ENCODE measurements at regions not wholly inside any gene's neighbourhood (a gene's known extent, or its start where the extent isn't known, plus 50 kb on each side); places are given as distances from the start of the nearest gene placed in this dataset.

DNA sequence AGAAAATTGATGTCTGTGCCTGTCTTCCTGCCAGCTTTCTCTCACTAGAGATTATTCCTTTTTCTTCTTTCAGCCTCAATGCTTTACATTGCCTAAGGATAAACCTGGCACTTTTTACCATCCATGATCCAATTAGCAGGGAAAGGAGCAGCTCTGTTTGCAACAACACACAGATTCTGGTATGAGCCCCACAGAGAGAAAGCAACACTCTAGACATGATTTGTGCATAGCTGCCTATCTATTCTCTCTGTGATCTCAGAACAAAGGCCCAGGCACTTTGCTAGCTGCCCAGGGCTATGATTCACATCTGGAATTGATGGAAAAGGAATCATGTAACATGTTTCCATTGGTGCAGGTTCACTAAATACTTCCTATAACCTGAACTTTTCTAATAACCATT lies 685.0 kb downstream of the ETS1 start:
- TF ChIP-seq, protein P1, sequence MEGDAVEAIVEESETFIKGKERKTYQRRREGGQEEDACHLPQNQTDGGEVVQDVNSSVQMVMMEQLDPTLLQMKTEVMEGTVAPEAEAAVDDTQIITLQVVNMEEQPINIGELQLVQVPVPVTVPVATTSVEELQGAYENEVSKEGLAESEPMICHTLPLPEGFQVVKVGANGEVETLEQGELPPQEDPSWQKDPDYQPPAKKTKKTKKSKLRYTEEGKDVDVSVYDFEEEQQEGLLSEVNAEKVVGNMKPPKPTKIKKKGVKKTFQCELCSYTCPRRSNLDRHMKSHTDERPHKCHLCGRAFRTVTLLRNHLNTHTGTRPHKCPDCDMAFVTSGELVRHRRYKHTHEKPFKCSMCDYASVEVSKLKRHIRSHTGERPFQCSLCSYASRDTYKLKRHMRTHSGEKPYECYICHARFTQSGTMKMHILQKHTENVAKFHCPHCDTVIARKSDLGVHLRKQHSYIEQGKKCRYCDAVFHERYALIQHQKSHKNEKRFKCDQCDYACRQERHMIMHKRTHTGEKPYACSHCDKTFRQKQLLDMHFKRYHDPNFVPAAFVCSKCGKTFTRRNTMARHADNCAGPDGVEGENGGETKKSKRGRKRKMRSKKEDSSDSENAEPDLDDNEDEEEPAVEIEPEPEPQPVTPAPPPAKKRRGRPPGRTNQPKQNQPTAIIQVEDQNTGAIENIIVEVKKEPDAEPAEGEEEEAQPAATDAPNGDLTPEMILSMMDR (conservative IDR thresholded peaks at IDR 0.05; ENCODE audit: low read depth, low read length) = no peak
- TF ChIP-seq RAD21 (IDR thresholded peaks at IDR 0.05; ENCODE audit: low read length) = no peak
- TF ChIP-seq POLR2A (IDR thresholded peaks at IDR 0.05; ENCODE audit: low read depth, low read length) = no peak
- no peak for TF ChIP-seq BHLHE40 (IDR thresholded peaks at IDR 0.05; ENCODE audit: low read depth, low read length)
- no peak for TF ChIP-seq MAFK (IDR thresholded peaks at IDR 0.05; ENCODE audit: low read depth, low read length)
- no peak for TF ChIP-seq CEBPB (IDR thresholded peaks at IDR 0.05; ENCODE audit: low read depth, low read length)
- no peak for TF ChIP-seq FOS (IDR thresholded peaks at IDR 0.05; ENCODE audit: low read depth, low read length)
- TF ChIP-seq RFX5 (IDR thresholded peaks at IDR 0.05; ENCODE audit: low read depth, low read length) = no peak
- no peak for TF ChIP-seq NFE2L2 (IDR thresholded peaks at IDR 0.05; ENCODE audit: low read depth, low read length)
